ENCODE measurements at regions not wholly inside any gene's neighbourhood (a gene's known extent, or its start where the extent isn't known, plus 50 kb on each side); places are given as distances from the start of the nearest gene placed in this dataset.

- no peak for DNase-seq
Measured at GRCh38 chr6:40188931-40189330, 254.7 kb upstream of the MOCS1 start.

- DNase-seq: no peak
Measured at GRCh38 chr6:40187535-40188144, 253.4 kb upstream of the MOCS1 start.

GRCh38 chr6:40185486-40185885 is 251.2 kb upstream of the MOCS1 start:
- no peak for DNase-seq

GRCh38 chr6:40183902-40184301 is 249.6 kb upstream of the MOCS1 start:
- DNase-seq: no peak

- DNase-seq: no peak
Measured at GRCh38 chr6:40181367-40181766, 247.1 kb upstream of the MOCS1 start.

- no peak for DNase-seq
Measured at GRCh38 chr6:40180271-40180670, 246.0 kb upstream of the MOCS1 start.

- DNase-seq: no peak
Measured at GRCh38 chr6:40179496-40179895, 245.2 kb upstream of the MOCS1 start.

- DNase-seq: no peak
Measured at GRCh38 chr6:40177598-40177997, 243.3 kb upstream of the MOCS1 start.

- DNase-seq: no peak
Measured at GRCh38 chr6:40176152-40176551, 241.9 kb upstream of the MOCS1 start.

GRCh38 chr6:40172272-40172671 is 238.0 kb upstream of the MOCS1 start:
- DNase-seq: no peak

GRCh38 chr6:40171343-40171742 is 237.1 kb upstream of the MOCS1 start:
- no peak for DNase-seq

- no peak for DNase-seq
Measured at GRCh38 chr6:40170856-40171255, 236.6 kb upstream of the MOCS1 start.

- no peak for DNase-seq
Measured at GRCh38 chr6:40169878-40170277, 235.6 kb upstream of the MOCS1 start.

GRCh38 chr6:40166963-40167362 is 232.7 kb upstream of the MOCS1 start:
- no peak for DNase-seq

- DNase-seq: no peak
Measured at GRCh38 chr6:40165036-40165709, 230.9 kb upstream of the MOCS1 start.

GRCh38 chr6:40164345-40164755 is 230.1 kb upstream of the MOCS1 start:
- no peak for DNase-seq

GRCh38 chr6:40163924-40164323 is 229.7 kb upstream of the MOCS1 start:
- no peak for DNase-seq

- no peak for DNase-seq
Measured at GRCh38 chr6:40162074-40162473, 227.8 kb upstream of the MOCS1 start.

- peak; percentile 68 for DNase-seq
Measured at GRCh38 chr6:40160826-40161225, 226.6 kb upstream of the MOCS1 start.

GRCh38 chr6:40159865-40160264 is 225.6 kb upstream of the MOCS1 start:
- DNase-seq: no peak

- no peak for DNase-seq
Measured at GRCh38 chr6:40152701-40153436, 218.6 kb upstream of the MOCS1 start.

- no peak for DNase-seq
Measured at GRCh38 chr6:40152196-40152595, 217.9 kb upstream of the MOCS1 start.

GRCh38 chr6:40148882-40149573 is 214.8 kb upstream of the MOCS1 start:
- no peak for DNase-seq

GRCh38 chr6:40146902-40147301 is 212.6 kb upstream of the MOCS1 start:
- no peak for DNase-seq
